Neural cell (in vitro differentiated cells): ENCODE measurements at regions not wholly inside any gene's neighbourhood (a gene's known extent, or its start where the extent isn't known, plus 50 kb on each side); places are given as distances from the start of the nearest gene placed in this dataset.

Experiments used
- H2AFZ ChIP-seq: fragments of 200-600, 300-800 bp; sonication (generic), shearing (Covaris generic); 2 replicates; pipeline ENCODE4 v1.6.0; 2014; ENCODE audit warnings: low read depth, mild to moderate bottlenecking, antibody characterized with exemption, low read length, moderate library complexity
- H3F3A ChIP-seq: fragments of 200-600 bp; shearing (Covaris generic); 2 replicates; pipeline ENCODE4 v1.6.1; 2016; ENCODE audit warnings: mild to moderate bottlenecking, moderate library complexity, mixed read lengths, antibody characterized with exemption, low read length; ENCODE audit not compliant: insufficient read depth, poor library complexity, severe bottlenecking
- H3K27ac ChIP-seq: fragments of 200-600, 300-800 bp; sonication (generic), shearing (Covaris generic); 2 replicates; pipeline ENCODE4 v1.5.1; 2014; ENCODE audit warnings: mild to moderate bottlenecking, low read length, moderate library complexity
- H3K27me3 ChIP-seq: fragments of 300-800, 200-600 bp; sonication (generic), shearing (Covaris generic); 2 replicates; pipeline ENCODE4 v1.6.0; 2014; ENCODE audit warnings: mild to moderate bottlenecking, low read depth, low read length, moderate library complexity; ENCODE audit not compliant: insufficient read depth
- H3K36me3 ChIP-seq: fragments of 300-800, 200-600 bp; sonication (generic), shearing (Covaris generic); 2 replicates; pipeline ENCODE4 v1.5.1; 2014; ENCODE audit warnings: mild to moderate bottlenecking, antibody characterized with exemption, low read length, moderate library complexity; ENCODE audit not compliant: insufficient read depth
- H3K4me2 ChIP-seq: fragments of 300-800, 200-600 bp; sonication (generic), shearing (Covaris generic); 2 replicates; pipeline ENCODE4 v1.6.0; 2014; ENCODE audit warnings: mild to moderate bottlenecking, low read length
- H3K4me3 ChIP-seq: fragments of 300-800, 200-600 bp; sonication (generic), shearing (Covaris generic); 2 replicates; pipeline ENCODE4 v1.5.1; 2014; ENCODE audit warnings: mild to moderate bottlenecking, low read length, moderate library complexity
- H3K79me2 ChIP-seq: fragments of 200-600 bp; shearing (Covaris generic); replicated peaks from 2 replicates; pipeline ENCODE4 v1.6.0; 2014; ENCODE audit warnings: mild to moderate bottlenecking, low read length, moderate library complexity; ENCODE audit not compliant: insufficient read depth
- H3K9ac ChIP-seq: fragments of 300-800, 200-600 bp; sonication (generic), shearing (Covaris generic); 2 replicates; pipeline ENCODE4 v1.6.1; 2016; ENCODE audit warnings: mild to moderate bottlenecking, low read length, mixed read lengths
- H3K9me2 ChIP-seq: fragments of 200-600 bp; shearing (Covaris generic); 2 replicates; pipeline ENCODE4 v1.6.1; 2016; ENCODE audit warnings: mild to moderate bottlenecking, low read length, mixed read lengths; ENCODE audit not compliant: insufficient read depth
- H3K9me3 ChIP-seq: fragments of 200-600, 300-800 bp; sonication (generic), shearing (Covaris generic); 2 replicates; pipeline ENCODE4 v1.6.1; 2016; ENCODE audit warnings: mild to moderate bottlenecking, mixed run types, low read length, moderate library complexity, mixed read lengths
- H4K20me1 ChIP-seq: fragments of 200-600 bp; shearing (Covaris generic); 2 replicates; pipeline ENCODE4 v1.6.1; 2016; ENCODE audit warnings: mild to moderate bottlenecking, mixed run types; ENCODE audit not compliant: insufficient read depth
- EP300 ChIP-seq: fragments of 450-650 bp; conservative IDR thresholded peaks from 2 replicates; pipeline ENCODE4 v1.6.1; 2014; ENCODE audit warnings: antibody characterized with exemption, mild to moderate bottlenecking, moderate library complexity; ENCODE audit not compliant: poor library complexity, severe bottlenecking
- EZH2 ChIP-seq: fragments of 200-600, 300-800 bp; shearing (Covaris generic), sonication (generic); IDR thresholded peaks from 2 replicates; pipeline ENCODE4 v1.6.1; 2014; ENCODE audit warnings: antibody characterized with exemption, low read length, borderline replicate concordance, mild to moderate bottlenecking; ENCODE audit not compliant: insufficient read depth, poor library complexity, severe bottlenecking
- MXI1 ChIP-seq: fragments of 450-650 bp; conservative IDR thresholded peaks from 2 replicates; pipeline ENCODE4 v1.6.1; 2014; ENCODE audit warnings: antibody characterized with exemption, mild to moderate bottlenecking; ENCODE audit not compliant: poor library complexity, severe bottlenecking
- POLR2AphosphoS5 ChIP-seq: IDR thresholded peaks from 2 replicates; pipeline ENCODE4 v1.6.1; 2012
- RAD21 ChIP-seq: fragments of 450-650 bp; conservative IDR thresholded peaks from 2 replicates; pipeline ENCODE4 v1.6.1; 2014; ENCODE audit warnings: antibody characterized with exemption, mild to moderate bottlenecking, moderate library complexity
- SMC3 ChIP-seq: fragments of 450-650 bp; conservative IDR thresholded peaks from 2 replicates; pipeline ENCODE4 v1.6.1; 2014; ENCODE audit warnings: antibody characterized with exemption, mild to moderate bottlenecking, moderate library complexity; ENCODE audit not compliant: poor library complexity
- TAF1 ChIP-seq: IDR thresholded peaks from 2 replicates; pipeline ENCODE4 v1.6.1; 2012; ENCODE audit warnings: low read depth
- TF ChIP-seq, protein P1 (sequence below): fragments of 450-650 bp; IDR thresholded peaks from 2 replicates; pipeline ENCODE4 v1.5.1; 2014; ENCODE audit warnings: antibody characterized with exemption, mild to moderate bottlenecking, moderate library complexity; ENCODE audit not compliant: poor library complexity, severe bottlenecking
- TF ChIP-seq, protein P2 (sequence below): IDR thresholded peaks from 2 replicates; pipeline ENCODE4 v1.6.1; 2012; ENCODE audit warnings: borderline replicate concordance

DNA sequence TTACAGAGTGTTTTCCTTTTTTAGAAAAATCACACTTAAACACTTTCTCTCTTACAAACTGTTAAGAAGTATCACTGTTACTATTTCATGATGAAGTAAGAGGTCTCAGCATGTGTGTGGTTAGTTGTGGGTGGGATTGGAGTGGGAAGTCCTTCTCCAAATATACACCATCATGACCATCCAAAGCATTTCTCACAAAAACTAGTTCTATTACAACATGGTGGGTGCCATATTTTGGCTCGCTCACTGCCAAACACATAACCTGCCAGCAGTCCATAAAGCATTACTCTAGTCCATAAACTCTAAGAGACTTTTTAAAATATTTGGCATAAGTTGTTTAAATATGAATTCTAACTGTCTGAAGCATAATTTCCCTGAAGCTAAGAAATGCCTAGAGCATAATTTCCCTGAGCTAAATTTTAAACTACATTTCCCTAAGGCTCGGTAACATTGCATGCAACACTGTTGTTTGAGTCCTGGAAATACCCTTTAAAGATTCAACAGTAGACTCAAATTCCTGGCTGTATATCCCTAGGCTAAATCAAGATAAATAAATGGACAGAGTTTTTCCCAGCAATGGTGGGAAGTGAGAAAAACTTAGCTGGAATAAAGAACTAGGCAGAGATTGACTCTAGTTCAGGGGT, 415.0 kb upstream of the INTU start:
- no peak overlapping the region for H3K27ac ChIP-seq
- H3K9me2 ChIP-seq = no peaks in the 10 kb centered on the region
- H3K9me3 ChIP-seq = no peaks in the 10 kb centered on the region
- H3K36me3 ChIP-seq = no peaks in the 10 kb centered on the region
- no peak for TF ChIP-seq MXI1
- no peak for TF ChIP-seq EP300
- TF ChIP-seq, protein P1, sequence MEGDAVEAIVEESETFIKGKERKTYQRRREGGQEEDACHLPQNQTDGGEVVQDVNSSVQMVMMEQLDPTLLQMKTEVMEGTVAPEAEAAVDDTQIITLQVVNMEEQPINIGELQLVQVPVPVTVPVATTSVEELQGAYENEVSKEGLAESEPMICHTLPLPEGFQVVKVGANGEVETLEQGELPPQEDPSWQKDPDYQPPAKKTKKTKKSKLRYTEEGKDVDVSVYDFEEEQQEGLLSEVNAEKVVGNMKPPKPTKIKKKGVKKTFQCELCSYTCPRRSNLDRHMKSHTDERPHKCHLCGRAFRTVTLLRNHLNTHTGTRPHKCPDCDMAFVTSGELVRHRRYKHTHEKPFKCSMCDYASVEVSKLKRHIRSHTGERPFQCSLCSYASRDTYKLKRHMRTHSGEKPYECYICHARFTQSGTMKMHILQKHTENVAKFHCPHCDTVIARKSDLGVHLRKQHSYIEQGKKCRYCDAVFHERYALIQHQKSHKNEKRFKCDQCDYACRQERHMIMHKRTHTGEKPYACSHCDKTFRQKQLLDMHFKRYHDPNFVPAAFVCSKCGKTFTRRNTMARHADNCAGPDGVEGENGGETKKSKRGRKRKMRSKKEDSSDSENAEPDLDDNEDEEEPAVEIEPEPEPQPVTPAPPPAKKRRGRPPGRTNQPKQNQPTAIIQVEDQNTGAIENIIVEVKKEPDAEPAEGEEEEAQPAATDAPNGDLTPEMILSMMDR = no peak
- TF ChIP-seq, protein P2, sequence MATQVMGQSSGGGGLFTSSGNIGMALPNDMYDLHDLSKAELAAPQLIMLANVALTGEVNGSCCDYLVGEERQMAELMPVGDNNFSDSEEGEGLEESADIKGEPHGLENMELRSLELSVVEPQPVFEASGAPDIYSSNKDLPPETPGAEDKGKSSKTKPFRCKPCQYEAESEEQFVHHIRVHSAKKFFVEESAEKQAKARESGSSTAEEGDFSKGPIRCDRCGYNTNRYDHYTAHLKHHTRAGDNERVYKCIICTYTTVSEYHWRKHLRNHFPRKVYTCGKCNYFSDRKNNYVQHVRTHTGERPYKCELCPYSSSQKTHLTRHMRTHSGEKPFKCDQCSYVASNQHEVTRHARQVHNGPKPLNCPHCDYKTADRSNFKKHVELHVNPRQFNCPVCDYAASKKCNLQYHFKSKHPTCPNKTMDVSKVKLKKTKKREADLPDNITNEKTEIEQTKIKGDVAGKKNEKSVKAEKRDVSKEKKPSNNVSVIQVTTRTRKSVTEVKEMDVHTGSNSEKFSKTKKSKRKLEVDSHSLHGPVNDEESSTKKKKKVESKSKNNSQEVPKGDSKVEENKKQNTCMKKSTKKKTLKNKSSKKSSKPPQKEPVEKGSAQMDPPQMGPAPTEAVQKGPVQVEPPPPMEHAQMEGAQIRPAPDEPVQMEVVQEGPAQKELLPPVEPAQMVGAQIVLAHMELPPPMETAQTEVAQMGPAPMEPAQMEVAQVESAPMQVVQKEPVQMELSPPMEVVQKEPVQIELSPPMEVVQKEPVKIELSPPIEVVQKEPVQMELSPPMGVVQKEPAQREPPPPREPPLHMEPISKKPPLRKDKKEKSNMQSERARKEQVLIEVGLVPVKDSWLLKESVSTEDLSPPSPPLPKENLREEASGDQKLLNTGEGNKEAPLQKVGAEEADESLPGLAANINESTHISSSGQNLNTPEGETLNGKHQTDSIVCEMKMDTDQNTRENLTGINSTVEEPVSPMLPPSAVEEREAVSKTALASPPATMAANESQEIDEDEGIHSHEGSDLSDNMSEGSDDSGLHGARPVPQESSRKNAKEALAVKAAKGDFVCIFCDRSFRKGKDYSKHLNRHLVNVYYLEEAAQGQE = no peak
- TF ChIP-seq POLR2AphosphoS5 = no peak
- H3F3A ChIP-seq = no peaks in the 10 kb centered on the region
- no peaks in the 10 kb centered on the region for H4K20me1 ChIP-seq
- H2AFZ ChIP-seq = no peak overlapping the region
- H3K27me3 ChIP-seq = no peaks in the 10 kb centered on the region
- H3K79me2 ChIP-seq = no peaks in the 10 kb centered on the region
- no peak overlapping the region for H3K9ac ChIP-seq
- H3K4me2 ChIP-seq = no peak overlapping the region
- no peak overlapping the region for H3K4me3 ChIP-seq

DNA sequence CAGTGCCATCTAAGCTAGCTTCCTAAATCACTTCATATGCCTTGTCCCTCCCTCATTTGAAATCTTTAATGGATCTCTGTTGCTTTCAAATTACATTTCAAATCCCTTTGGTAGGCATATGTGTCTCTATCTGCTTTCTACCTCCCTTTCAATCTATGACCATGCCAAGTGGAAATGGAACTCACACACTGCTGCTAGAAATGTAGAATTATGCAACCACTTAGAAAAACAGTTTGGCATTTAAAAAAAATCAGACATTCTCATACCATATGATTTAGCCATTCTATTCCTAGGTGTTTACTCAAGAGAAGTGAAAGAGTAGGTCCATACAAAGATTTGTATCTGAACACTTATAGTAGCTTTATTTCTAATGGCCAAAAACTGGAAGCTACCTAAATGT, 413.5 kb upstream of the INTU start:
- Histone ChIP-seq H3K27me3 (no peaks in the 10 kb centered on the region), H3K9me3 (no peaks in the 10 kb centered on the region), H4K20me1 (no peaks in the 10 kb centered on the region), H3K4me2 (no peak overlapping the region), H3K27ac (no peak overlapping the region), H3K9ac (no peak overlapping the region), H3K36me3 (no peaks in the 10 kb centered on the region), H3F3A (no peaks in the 10 kb centered on the region), H3K79me2 (no peaks in the 10 kb centered on the region), H3K9me2 (no peaks in the 10 kb centered on the region), H3K4me3 (no peak overlapping the region), H2AFZ (no peak overlapping the region)
- TF ChIP-seq TAF1 (no peak), MXI1 (no peak), EZH2 (no peak), POLR2AphosphoS5 (no peak), RAD21 (no peak), SMC3 (no peak), EP300 (no peak)
- TF ChIP-seq, protein P1 = no peak
- TF ChIP-seq, protein P2 = no peak
